Sigmoid colon (tissue), 4 donors: ENCODE measurements at regions not wholly inside any gene's neighbourhood (a gene's known extent, or its start where the extent isn't known, plus 50 kb on each side); places are given as distances from the start of the nearest gene placed in this dataset.

ENCODE experiments used
- CTCF ChIP-seq, 4 experiments: fragments of 450-650 bp in 3 of 4; fragments of 200-600 bp in 1 of 4; IDR thresholded peaks; one replicate each; pipeline ENCODE4 v1.5.1; 2016 to 2019; ENCODE audit warnings: antibody characterized with exemption in 4 of 4, mild to moderate bottlenecking in 3 of 4, moderate library complexity in 2 of 4
- POLR2AphosphoS5 ChIP-seq, 4 donors: sonication (generic); formaldehyde crosslinking; IDR thresholded peaks; one replicate each; pipeline ENCODE4 v1.6.1; 2017; ENCODE audit warnings: antibody characterized with exemption in 4 of 4

GRCh38 chr11:28983780-28984179 lies 875.6 kb downstream of the METTL15 start:
- TF ChIP-seq CTCF (IDR thresholded peaks at IDR 0.05) (no peak), POLR2AphosphoS5 (IDR thresholded peaks at IDR 0.05) (no peak)
